Hematopoietic multipotent progenitor cell treated with erythropoietin and hydrocortisone succinate and interleukin-3 and kit ligand, for 6 days (in vitro differentiated cells): ENCODE measurements at regions not wholly inside any gene's neighbourhood (a gene's known extent, or its start where the extent isn't known, plus 50 kb on each side); places are given as distances from the start of the nearest gene placed in this dataset.

Source experiments
- DNase-seq: peaks from one replicate; pipeline ENCODE4 v3.0.0-alpha.2; 2015

GRCh38 chr2:19746611-19747309 is 155.0 kb downstream of the TTC32 start:
- DNase-seq = peak; percentile 2

- DNase-seq = no peak
Observed at GRCh38 chr2:19746137-19746600, 155.6 kb downstream of the TTC32 start.

DNA sequence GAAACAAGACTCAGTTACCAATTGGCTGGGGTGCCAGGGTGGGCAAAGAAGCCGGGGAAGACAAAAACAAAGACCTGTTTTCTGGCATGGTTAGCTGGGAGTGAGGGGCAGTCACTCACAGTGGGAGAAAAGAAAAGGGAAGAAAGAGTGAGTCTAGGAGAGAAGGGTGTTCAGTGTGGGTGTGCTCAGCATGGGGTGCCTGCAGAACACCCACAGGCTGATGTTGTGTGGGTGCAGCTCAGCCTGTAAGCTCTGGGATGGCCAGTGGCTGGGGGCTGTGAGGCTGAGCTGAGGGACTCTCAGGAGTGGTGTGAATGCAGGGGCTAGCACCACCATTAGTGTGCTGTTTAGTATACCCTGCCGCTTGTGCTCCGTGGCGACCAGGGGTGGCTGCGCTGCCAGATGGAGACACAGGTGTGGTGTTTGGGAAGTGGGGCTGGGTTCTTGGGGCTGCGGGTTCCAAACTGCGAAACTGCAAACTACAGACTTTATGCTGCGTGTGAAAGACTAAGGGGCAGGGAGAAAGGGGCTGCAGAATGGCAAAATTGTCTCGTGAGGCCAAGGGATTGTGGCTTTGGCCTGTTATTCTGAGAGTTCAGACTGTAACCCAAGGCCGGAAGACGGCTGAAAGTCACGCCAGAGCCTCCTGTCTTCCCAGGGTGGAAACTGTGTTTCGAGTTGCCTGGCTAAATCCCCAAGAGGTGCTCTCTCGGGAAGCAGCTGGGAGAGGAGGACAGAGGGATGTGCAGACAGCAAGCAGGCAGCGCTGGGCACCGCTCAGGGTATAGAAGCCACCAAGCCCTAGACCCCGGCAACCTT is 156.3 kb downstream of the TTC32 start:
- no peak for DNase-seq

- DNase-seq = no peak
Observed at GRCh38 chr2:19744456-19745199, 157.2 kb downstream of the TTC32 start.

DNA sequence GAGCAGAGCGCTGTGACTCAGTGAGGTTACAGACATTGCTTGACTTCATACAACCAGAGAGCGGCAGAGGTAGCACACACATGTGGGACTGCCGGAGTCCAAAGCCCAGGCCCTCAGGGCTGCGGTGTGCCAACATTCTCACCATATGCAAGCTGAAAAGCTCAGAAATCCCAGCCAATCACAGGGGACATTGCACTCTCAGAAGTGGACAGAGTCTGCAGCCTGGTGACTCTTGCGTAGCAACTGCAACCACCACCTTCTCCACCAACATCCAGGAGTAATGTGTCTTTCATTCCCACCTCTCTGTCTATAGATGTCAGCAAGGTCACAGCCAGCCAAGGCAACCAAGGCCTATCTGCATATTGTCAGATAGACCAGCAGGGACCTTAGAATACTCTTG is 158.1 kb downstream of the TTC32 start:
- DNase-seq = no peak

GRCh38 chr2:19742872-19743271 is 158.9 kb downstream of the TTC32 start:
- no peak for DNase-seq

DNA sequence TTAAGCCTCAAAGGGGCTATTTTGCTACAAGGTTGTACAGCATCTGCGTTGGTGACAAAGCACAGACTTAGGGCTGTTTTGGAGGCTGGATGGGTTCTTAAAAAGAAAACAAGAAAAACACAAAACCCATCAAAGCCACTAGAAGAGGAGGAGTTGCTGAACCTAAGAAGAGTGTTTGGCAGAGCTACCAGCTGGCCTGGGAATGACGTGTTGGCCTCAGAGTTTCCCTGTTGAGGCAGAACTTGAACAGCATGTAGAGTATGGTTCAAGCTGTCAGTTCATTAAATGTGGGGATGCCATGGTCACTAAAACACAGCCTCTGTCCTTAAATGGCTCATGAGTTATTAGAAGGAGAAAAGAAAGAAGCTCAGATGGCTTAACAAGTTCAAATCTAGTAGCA is 162.5 kb downstream of the TTC32 start:
- DNase-seq = no peak

GRCh38 chr2:19738707-19739106 is 163.1 kb downstream of the TTC32 start:
- DNase-seq = no peak

- DNase-seq = no peak
Observed at GRCh38 chr2:19736191-19736831, 165.5 kb downstream of the TTC32 start.

GRCh38 chr2:19733951-19734425 is 167.8 kb downstream of the TTC32 start:
- DNase-seq = no peak

DNA sequence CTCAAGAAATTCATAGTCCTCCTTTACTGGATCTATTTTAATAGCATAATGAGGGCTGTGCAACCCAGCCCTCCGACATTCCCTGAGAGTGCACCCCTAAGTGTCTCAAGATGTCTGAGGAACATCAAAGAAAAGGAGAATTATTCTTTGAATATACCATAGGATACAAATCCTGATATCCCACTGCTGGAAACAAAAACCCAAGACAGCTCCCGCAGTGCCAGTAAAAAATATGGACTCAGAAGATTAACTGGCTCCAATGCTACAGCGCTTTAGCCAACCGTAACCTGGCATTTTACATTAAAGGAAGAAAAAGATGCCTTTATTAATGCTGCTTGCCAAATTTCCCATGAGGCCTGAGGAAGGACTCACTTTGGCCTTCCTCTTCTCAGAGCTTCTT is 168.4 kb downstream of the TTC32 start:
- no peak for DNase-seq

- DNase-seq = no peak
Observed at GRCh38 chr2:19732255-19732654, 169.5 kb downstream of the TTC32 start.

DNA sequence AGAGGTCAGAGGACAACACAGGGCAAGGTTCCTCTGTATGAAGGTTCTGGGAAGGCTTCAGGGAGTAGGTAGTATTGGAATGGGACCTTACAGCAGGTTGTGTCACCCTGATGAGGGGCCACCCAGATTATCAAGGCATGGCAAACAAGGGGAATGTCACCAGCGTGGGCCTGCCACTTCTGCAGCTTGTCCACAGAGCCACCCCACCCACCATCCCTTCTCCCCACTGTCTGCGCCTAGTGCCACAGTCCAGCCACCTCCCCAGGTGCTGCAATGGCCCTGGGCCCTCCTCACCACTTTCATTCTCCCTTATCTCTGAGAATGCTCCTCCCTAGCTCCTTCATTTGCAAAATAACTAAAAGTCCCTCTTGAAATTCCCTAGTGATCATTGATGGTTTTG is 170.3 kb downstream of the TTC32 start:
- DNase-seq = no peak

- no peak for DNase-seq
Observed at GRCh38 chr2:19731037-19731436, 170.7 kb downstream of the TTC32 start.

- DNase-seq = no peak
Observed at GRCh38 chr2:19728125-19728524, 173.7 kb downstream of the TTC32 start.

GRCh38 chr2:19725392-19725791 is 176.4 kb downstream of the TTC32 start:
- no peak for DNase-seq

- no peak for DNase-seq
Observed at GRCh38 chr2:19723021-19723420, 178.8 kb downstream of the TTC32 start.

DNA sequence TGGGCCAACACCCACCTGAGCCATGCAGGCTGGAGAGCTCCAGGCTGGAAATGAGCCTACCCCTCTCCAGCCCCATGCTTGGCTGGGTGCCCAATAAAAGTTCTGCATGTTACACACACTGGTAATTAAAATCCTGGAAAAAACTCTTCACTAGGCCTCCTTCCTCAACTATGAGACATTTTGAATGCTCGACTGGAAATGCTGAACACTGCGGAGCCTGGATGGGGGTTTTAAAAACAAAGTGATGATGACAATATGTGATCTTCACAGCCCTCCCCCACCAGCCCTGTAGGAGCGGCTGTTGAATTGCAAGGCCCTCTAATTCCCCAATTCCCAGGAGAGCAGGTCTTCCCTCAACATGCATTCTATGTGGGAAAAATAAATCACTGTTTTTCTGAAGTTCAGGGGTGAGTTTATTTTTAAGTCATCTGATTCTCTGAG is 179.2 kb downstream of the TTC32 start:
- DNase-seq = no peak

DNA sequence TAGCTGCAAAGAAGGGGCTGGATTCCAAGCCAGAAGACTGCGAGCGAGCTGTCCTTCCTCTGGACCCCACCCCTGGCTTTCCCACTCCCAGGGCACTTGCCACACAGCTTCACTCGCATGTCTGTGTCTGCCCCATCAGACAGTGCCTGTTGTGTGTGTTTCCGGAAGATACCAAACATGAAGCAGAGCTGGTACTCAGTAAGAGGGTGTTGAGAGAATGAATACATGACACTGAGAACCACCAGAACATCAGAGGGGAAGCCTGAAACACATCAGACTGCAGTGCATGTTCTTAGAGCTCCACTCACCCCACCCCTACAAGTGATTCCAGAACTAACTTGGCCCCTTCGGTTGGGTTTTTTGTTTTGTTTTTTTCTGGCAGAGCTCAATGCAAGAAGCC is 181.5 kb downstream of the TTC32 start:
- DNase-seq = no peak

DNA sequence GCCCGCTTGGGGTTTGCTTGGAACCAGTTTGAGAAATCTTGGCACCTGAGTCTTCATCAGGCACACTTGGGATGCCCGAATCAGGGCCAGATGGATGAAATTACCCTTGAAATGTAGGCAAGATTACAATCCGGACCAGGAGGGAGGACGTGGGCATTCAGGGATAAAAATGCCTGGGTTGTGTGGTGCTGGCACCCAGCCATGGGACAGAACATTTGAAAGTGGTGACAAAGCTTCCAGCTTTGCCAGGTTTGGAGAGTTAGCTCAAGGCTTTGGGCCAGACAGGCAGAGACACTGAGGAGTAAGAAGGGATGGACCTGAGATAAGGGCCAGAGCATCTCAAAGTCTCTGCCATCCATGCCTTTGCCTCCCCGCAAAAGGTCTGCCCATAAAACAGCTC is 182.2 kb downstream of the TTC32 start:
- no peak for DNase-seq

- no peak for DNase-seq
Observed at GRCh38 chr2:19717446-19717845, 184.3 kb downstream of the TTC32 start.

DNA sequence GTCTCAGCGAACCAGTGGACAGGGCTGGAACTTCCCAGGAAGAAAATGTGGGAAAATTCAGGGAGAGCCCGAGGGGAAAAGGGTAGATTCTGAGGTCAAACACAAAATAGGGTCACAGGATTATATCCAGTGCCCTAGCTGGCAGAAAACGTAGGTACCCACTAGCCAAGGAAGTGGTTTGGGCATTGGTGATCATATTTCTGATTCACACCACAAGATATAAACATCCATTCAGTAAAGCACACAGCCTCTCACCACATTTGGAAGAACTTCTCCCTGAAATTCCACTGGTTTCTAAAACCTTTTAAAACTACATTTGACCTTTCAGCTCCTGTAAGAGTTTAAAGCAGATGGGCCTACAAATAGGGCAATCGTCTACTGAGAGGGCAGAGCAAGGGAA is 186.9 kb downstream of the TTC32 start:
- DNase-seq = no peak

DNA sequence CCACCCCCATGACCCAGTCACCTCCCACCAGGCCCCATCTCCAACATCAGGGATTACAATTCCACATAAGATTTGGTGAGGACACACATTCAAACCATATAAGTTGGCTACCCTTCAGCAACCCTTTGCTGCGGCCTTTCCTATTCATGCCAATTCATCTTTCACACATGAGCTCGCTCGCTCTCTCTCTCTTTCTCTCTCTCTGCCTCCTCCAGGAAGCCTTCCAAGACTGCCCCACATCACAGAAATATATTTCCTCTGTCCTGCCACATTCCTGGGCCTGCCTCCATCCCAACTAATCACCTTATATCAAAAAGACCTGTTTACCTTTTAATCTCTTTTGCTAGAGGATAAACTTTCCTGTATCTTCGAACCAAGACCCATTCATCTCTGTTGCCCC is 188.9 kb downstream of the TTC32 start:
- no peak for DNase-seq
